Heart right ventricle (tissue), 16 donors: ENCODE measurements at regions not wholly inside any gene's neighbourhood (a gene's known extent, or its start where the extent isn't known, plus 50 kb on each side); places are given as distances from the start of the nearest gene placed in this dataset.

Experiments
- ATAC-seq, 8 donors: fragments of 200-7000 bp; cut with Tn5 transposase; one replicate each; pipeline ENCODE4 v1.9.1; 2020; ENCODE audit warnings: mild to moderate bottlenecking in 8 of 8, moderate library complexity in 8 of 8, moderate number of reproducible peaks in 1 of 8
- DNase-seq, 2 donors: peaks; one replicate each; pipeline ENCODE4 v3.0.0-alpha.2; 2020
- H3K27ac ChIP-seq, 10 donors: fragments of 200-600 bp; sonication (generic) in 2 of 10; one replicate each; pipeline versions ENCODE4 v1.5.0 to v1.8.0; 2020 to 2022; ENCODE audit warnings: mild to moderate bottlenecking in 3 of 10
- H3K27me3 ChIP-seq, 7 donors: fragments of 200-600 bp; one replicate each; pipeline ENCODE4 v1.8.0; 2021 to 2022; ENCODE audit warnings: mild to moderate bottlenecking in 2 of 7
- H3K36me3 ChIP-seq, 9 donors: fragments of 200-600 bp; sonication (generic) in 1 of 9; one replicate each; pipeline versions ENCODE4 v1.5.0 to v1.8.0; 2020 to 2022; ENCODE audit warnings: mild to moderate bottlenecking in 2 of 9
- H3K4me1 ChIP-seq, 9 donors: fragments of 200-600 bp; sonication (generic) in 1 of 9; one replicate each; pipeline versions ENCODE4 v1.5.0 to v1.8.0; 2020 to 2022; ENCODE audit warnings: mild to moderate bottlenecking in 4 of 9
- H3K4me3 ChIP-seq, 10 donors: fragments of 200-600 bp; sonication (generic) in 2 of 10; one replicate each; pipeline versions ENCODE4 v1.5.0 to v1.8.0; 2020 to 2022; ENCODE audit warnings: mild to moderate bottlenecking in 7 of 10, moderate library complexity in 2 of 10
- H3K9me3 ChIP-seq, 11 donors: fragments of 200-600 bp in 10 of 11; sonication (generic) in 2 of 11; one replicate each; pipeline versions ENCODE4 v1.5.0 to v1.8.0; 2013 to 2022; ENCODE audit warnings: mild to moderate bottlenecking in 2 of 11, control low read depth in 1 of 11, moderate library complexity in 1 of 11
- WGBS, 2 donors: extraction: QIAGEN DNeasy Blood & Tissue Kit; methylation state at CpG; one replicate each; pipeline ENCODE4 v1.1.7; 2013; ENCODE audit warnings: inconsistent platforms in 1 of 2; 5-methylcytosine and 5-hydroxymethylcytosine counted together
- intact Hi-C, 10 donors: fragments of 100-400 bp; cut with DNase I; formaldehyde crosslinking; loops; one replicate each; pipeline versions ENCODE4 v1.11.1 to v1.14.2; 2022
- TF ChIP-seq, protein P1 (sequence below), 9 donors: fragments of 200-600 bp; sonication (generic) in 2 of 9; IDR thresholded peaks; one replicate each; pipeline versions ENCODE4 v1.5.0 to v1.8.0; 2021 to 2022; ENCODE audit warnings: antibody characterized with exemption in 9 of 9, mild to moderate bottlenecking in 5 of 9, moderate library complexity in 1 of 9
- donor health status: Arrhythmogenic right ventricular cardiomyopathy.
- donor health status: ischemic (EF 13 %, LVEDD 7.1; RV severe dilation, severe dysfunction).
- donor health status: healthy with polysubstance abuse.
- donor health status: DM: no; HTN: yes; CAD: no.
- donor health status: DM: no; HTN: no; CAD: no.
- donor health status: ischemic (EF 25% LVEDD 6.9; RV normal size, moderate dysfunction).
- donor health status: ischemic (EF 25% LVEDD 5.7; RV mildly dilated, moderate dysfunction).
- donor health status: healthy.
- donor health status: DM: yes; HTN: yes; CAD: no.
- donor health status: Ischemic cardiomyopathy.
- donor health status: ischemic (EF 35%, LVEDD 5.7; RV mildly dilated, moderate dysfunction).
- donor health status: nonischemic (EF 11% LVEDD 7.7; RV severe dilation, severe dysfunction).
- donor health status: DM: yes; HTN: yes; CAD: no.
- donor health status: PGD.
- donor health status: ischemic (EF 29% LVEDD 5.4; RV normal size, mild dysfunction).
- donor health status: nonischemic (EF 23%, LVEDD 6.1; RV moderate dilation, normal function).

DNA sequence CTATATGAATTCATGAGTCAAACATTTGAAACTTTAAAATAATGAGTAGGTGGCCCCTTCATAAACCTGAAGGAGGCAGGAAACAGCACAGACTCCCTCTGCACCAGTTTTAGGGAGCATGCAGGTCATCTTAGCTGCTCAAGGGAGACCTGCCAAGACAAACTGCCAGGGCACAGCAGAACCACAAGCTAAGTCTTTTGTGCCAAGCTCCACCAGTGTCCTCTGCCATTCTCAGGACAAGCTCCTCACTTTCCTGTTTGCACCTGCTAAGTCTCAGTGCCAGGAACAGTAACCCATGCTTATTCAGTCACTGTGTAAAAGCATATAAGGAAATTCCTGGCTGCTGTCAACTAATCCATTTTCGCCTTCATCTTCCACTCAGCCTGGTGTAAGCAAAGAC, 368.9 kb downstream of the SEC16B start:
- intact Hi-C loops = no loop called here

DNA sequence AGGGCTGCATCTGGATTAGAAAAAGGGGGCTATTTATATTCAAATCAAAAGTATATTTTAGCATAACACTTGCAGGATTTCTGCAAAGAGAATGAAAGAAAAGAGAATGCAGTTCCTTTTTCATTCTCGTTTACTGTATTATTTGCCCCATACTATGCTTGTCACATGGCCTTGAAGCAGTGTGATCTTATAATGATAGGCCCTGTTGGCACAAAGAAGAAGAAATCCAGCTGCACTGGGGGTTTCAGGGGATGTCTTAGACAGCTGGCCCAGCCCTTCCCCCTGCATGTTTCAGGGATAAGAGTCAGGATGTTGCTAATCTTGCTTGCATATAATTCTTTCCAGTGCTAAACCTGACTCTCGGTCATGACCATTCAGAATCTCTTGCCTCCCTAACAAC, 369.5 kb downstream of the SEC16B start:
- H3K4me3 ChIP-seq = no peak overlapping the region
- H3K4me1 ChIP-seq = no peaks in the 10 kb centered on the region
- H3K27me3 ChIP-seq = peaks cover 0 to 27% (median 6%) of the 10 kb centered on the region in 7 donors
- TF ChIP-seq, protein P1, sequence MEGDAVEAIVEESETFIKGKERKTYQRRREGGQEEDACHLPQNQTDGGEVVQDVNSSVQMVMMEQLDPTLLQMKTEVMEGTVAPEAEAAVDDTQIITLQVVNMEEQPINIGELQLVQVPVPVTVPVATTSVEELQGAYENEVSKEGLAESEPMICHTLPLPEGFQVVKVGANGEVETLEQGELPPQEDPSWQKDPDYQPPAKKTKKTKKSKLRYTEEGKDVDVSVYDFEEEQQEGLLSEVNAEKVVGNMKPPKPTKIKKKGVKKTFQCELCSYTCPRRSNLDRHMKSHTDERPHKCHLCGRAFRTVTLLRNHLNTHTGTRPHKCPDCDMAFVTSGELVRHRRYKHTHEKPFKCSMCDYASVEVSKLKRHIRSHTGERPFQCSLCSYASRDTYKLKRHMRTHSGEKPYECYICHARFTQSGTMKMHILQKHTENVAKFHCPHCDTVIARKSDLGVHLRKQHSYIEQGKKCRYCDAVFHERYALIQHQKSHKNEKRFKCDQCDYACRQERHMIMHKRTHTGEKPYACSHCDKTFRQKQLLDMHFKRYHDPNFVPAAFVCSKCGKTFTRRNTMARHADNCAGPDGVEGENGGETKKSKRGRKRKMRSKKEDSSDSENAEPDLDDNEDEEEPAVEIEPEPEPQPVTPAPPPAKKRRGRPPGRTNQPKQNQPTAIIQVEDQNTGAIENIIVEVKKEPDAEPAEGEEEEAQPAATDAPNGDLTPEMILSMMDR (IDR thresholded peaks at IDR 0.05) = no peak
- H3K27ac ChIP-seq = no peak overlapping the region
- 41 to 43% methylated on average over 2 of the region's 2 CpGs for WGBS, 2 donors
- intact Hi-C loops = no loop called here
- DNase-seq = no peak
- ATAC-seq = no peak
- H3K36me3 ChIP-seq = no peaks in the 10 kb centered on the region
- peaks cover 0 to 5% (median 0%) of the 10 kb centered on the region in 11 donors for H3K9me3 ChIP-seq

More for the DNA sequence above, 368.9 kb downstream of the SEC16B start:
- no peaks in the 10 kb centered on the region for H3K4me1 ChIP-seq
- H3K27ac ChIP-seq = no peak overlapping the region
- DNase-seq = no peak
- H3K9me3 ChIP-seq = peaks cover 0 to 5% (median 0%) of the 10 kb centered on the region in 11 donors
- peaks cover 0 to 27% (median 6%) of the 10 kb centered on the region in 7 donors for H3K27me3 ChIP-seq
- H3K4me3 ChIP-seq = no peak overlapping the region
- H3K36me3 ChIP-seq = no peaks in the 10 kb centered on the region
- ATAC-seq = no peak
- WGBS, 2 donors = 75 to 82% methylated on average over 1 of the region's 1 CpG
- TF ChIP-seq, protein P1 (IDR thresholded peaks at IDR 0.05) = no peak

DNA sequence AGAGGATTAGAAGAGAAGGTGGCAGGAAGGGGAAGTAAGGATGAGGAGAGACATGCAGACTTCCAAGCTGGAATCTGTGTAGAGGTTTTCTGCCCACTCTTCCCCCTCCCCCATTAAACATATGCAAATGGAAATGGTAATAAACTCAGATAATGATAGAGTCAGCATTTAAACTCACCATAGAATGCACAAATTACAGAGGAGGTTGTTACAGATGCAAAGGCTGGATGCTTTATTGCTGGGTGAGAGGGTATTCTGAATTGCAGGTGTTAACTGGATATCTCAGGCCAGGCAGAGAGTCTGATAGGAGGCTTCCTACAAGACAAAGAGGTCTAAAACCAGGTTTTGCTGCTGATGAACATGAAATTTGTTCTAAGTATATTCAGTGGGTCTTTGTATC, 372.5 kb downstream of the SEC16B start:
- Histone ChIP-seq H3K9me3 (no peaks in the 10 kb centered on the region), H3K36me3 (no peaks in the 10 kb centered on the region), H3K4me3 (no peak overlapping the region), H3K27ac (no peak overlapping the region), H3K27me3 (peaks cover 0 to 30% (median 5%) of the 10 kb centered on the region in 7 donors), H3K4me1 (no peaks in the 10 kb centered on the region)
- no peak for DNase-seq
- intact Hi-C loops = no loop called here
- no peak for ATAC-seq
- TF ChIP-seq, protein P1 (IDR thresholded peaks at IDR 0.05) = no peak

DNA sequence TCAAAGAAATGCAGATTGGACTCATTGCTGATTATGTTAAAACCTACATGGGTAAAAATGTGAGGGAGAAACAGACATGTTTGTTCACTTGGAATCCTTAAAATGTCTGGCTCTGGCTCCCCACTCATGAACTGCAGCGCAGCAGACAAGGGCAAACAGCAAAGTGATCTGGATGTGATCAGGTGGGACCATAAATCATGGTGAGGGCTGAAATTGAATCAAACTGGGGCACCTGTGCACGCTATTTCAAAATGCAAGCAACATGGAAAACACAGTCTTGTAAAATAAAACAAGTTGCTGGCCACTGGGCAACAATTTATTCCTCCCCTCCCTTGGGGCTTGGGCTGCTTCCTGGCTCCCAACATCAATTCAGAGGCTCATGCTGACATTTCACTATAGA, 373.4 kb downstream of the SEC16B start:
- TF ChIP-seq, protein P1 (IDR thresholded peaks at IDR 0.05) = no peak
- no peak overlapping the region for H3K4me3 ChIP-seq
- ATAC-seq = no peak
- intact Hi-C loops = no loop called here
- no peak overlapping the region for H3K27ac ChIP-seq
- DNase-seq = no peak
- peaks cover 0 to 24% (median 6%) of the 10 kb centered on the region in 7 donors for H3K27me3 ChIP-seq
- H3K36me3 ChIP-seq = no peaks in the 10 kb centered on the region
- H3K4me1 ChIP-seq = no peaks in the 10 kb centered on the region
- WGBS, 2 donors = 60% methylated on average over 2 of the region's 2 CpGs
- no peaks in the 10 kb centered on the region for H3K9me3 ChIP-seq
